HL-60 (cell line): ENCODE measurements at regions not wholly inside any gene's neighbourhood (a gene's known extent, or its start where the extent isn't known, plus 50 kb on each side); places are given as distances from the start of the nearest gene placed in this dataset.
A peak's percentile ranks its signal among the peaks of the same experiment; 100 is the strongest.

Source experiments
- DNase-seq, 2 experiments: peaks; one replicate each; pipeline ENCODE4 v3.0.0-alpha.2; 2010 to 2020; ENCODE audit warnings: low read depth in 1 of 2, low spot score in 1 of 2
- H3K27ac ChIP-seq: fragments of 250-450 bp; sonication (Bioruptor Pico); replicated peaks from 2 replicates; pipeline ENCODE4 v1.5.1; 2020; ENCODE audit warnings: mild to moderate bottlenecking, moderate library complexity
- H3K27me3 ChIP-seq: fragments of 250-450 bp; sonication (Bioruptor Pico); 2 replicates; pipeline ENCODE4 v1.5.1; 2021; ENCODE audit warnings: mild to moderate bottlenecking, moderate library complexity; ENCODE audit not compliant: insufficient read depth, poor library complexity, severe bottlenecking
- H3K4me3 ChIP-seq: replicated peaks from 2 replicates; pipeline ENCODE4 v1.5.1; 2011; ENCODE audit warnings: mild to moderate bottlenecking, control low read depth, low read length; ENCODE audit not compliant: insufficient read depth
- GABPA ChIP-seq: IDR thresholded peaks from 2 replicates; pipeline ENCODE4 v1.6.1; 2012; ENCODE audit warnings: low read depth
- POLR2AphosphoS5 ChIP-seq: IDR thresholded peaks from 2 replicates; pipeline ENCODE4 v1.6.1; 2012; ENCODE audit warnings: low read depth
- REST ChIP-seq: IDR thresholded peaks from 2 replicates; pipeline ENCODE4 v1.6.1; 2012; ENCODE audit warnings: low read depth; ENCODE audit not compliant: insufficient replicate concordance
- SPI1 ChIP-seq: IDR thresholded peaks from 2 replicates; pipeline ENCODE4 v1.6.1; 2012; ENCODE audit warnings: low read depth, mild to moderate bottlenecking, borderline replicate concordance
- TF ChIP-seq, protein P1 (sequence below): IDR thresholded peaks from one replicate; pipeline ENCODE4 v1.5.1; 2011; ENCODE audit warnings: low read length, control low read depth, inconsistent platforms; ENCODE audit not compliant: insufficient read depth

DNA sequence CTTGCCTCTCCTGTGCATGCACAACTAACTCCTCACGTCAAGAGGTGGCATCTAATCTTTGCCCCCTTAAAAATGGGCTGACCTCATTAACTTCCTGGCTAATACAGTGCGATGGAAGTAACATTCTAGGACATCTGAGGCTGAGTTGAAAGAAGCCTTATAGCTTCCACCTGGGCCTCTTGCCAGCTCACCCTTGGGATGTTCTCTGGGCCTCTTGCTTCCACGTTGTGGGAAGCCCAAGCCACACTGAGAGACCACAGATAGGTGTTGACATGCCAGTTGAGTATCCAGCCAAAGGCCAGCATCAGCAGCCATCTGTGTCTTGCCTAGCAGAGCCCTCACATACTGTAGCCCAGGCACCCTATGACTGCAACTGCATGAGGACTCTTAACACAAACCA lies 60.8 kb upstream of the GDF10 start:
- no peak for TF ChIP-seq SPI1
- no peak for TF ChIP-seq REST
- no peak for TF ChIP-seq POLR2AphosphoS5
- TF ChIP-seq, protein P1, sequence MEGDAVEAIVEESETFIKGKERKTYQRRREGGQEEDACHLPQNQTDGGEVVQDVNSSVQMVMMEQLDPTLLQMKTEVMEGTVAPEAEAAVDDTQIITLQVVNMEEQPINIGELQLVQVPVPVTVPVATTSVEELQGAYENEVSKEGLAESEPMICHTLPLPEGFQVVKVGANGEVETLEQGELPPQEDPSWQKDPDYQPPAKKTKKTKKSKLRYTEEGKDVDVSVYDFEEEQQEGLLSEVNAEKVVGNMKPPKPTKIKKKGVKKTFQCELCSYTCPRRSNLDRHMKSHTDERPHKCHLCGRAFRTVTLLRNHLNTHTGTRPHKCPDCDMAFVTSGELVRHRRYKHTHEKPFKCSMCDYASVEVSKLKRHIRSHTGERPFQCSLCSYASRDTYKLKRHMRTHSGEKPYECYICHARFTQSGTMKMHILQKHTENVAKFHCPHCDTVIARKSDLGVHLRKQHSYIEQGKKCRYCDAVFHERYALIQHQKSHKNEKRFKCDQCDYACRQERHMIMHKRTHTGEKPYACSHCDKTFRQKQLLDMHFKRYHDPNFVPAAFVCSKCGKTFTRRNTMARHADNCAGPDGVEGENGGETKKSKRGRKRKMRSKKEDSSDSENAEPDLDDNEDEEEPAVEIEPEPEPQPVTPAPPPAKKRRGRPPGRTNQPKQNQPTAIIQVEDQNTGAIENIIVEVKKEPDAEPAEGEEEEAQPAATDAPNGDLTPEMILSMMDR: no peak
- TF ChIP-seq GABPA: no peak
- DNase-seq: peak in 1 of 2 experiments; percentile 27
- H3K4me3 ChIP-seq: no peak overlapping the region

DNA sequence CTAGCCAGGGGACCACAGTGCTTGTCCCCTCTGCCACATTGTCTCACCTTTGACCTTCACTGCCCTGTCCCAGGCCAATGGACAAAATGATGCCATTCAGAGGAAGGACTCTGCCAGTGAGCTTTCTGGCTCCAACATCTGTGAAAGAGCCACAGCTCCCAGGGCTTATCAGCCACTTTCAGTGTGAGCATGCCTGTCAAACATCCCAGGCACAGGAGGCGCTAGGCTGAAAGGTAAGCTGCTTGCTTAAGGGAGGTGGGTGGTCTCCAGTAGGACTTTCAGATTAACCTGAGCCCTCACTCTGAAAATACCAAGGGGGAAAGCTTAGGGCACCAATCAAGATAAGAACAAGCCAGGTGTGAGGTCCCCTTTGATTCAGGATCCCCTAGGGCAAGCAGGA lies 59.8 kb upstream of the GDF10 start:
- no peak for DNase-seq
- no peak overlapping the region for H3K4me3 ChIP-seq
- H3K27ac ChIP-seq: no peak overlapping the region
- TF ChIP-seq SPI1 (no peak), REST (no peak), GABPA (no peak), POLR2AphosphoS5 (no peak)
- TF ChIP-seq, protein P1: no peak
- H3K27me3 ChIP-seq: no peaks in the 10 kb centered on the region

More for the DNA sequence above, 60.8 kb upstream of the GDF10 start:
- no peak overlapping the region for H3K27ac ChIP-seq
- H3K27me3 ChIP-seq: no peaks in the 10 kb centered on the region

DNA sequence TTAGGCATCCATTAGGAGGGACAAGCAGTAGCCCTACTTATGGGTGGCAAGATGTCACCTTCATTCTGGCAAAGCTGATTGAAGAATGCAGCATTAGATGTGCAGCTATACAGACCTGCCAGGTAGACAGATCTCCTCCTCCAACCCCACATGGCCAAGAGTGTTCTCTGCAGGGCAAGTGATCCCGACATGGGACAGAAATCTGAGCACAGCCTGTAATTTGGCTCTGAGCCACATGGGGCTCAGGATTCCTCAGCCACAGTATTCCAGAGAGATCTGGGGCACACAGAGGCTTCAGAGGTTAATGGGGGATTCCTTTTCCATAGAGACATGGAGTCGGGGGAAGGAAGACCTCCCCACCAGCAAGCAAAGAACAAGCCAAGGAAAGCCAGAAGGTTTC lies 58.7 kb upstream of the GDF10 start:
- no peak overlapping the region for H3K4me3 ChIP-seq
- H3K27ac ChIP-seq: no peak overlapping the region
- H3K27me3 ChIP-seq: no peaks in the 10 kb centered on the region
- no peak for TF ChIP-seq POLR2AphosphoS5
- TF ChIP-seq GABPA: no peak
- TF ChIP-seq SPI1: no peak
- TF ChIP-seq, protein P1: no peak
- no peak for TF ChIP-seq REST
- DNase-seq: no peak
